Adipocyte (in vitro differentiated cells): ENCODE measurements at regions not wholly inside any gene's neighbourhood (a gene's known extent, or its start where the extent isn't known, plus 50 kb on each side); places are given as distances from the start of the nearest gene placed in this dataset.

Experiments used
- DNase-seq: peaks from one replicate; pipeline ENCODE4 v3.0.0-alpha.2; 2015; ENCODE audit warnings: low read depth
- H3K27me3 ChIP-seq: replicated peaks from 2 replicates; pipeline ENCODE4 v1.7.0; 2013; ENCODE audit warnings: mild to moderate bottlenecking, low read length, moderate library complexity; ENCODE audit not compliant: control insufficient read depth, insufficient read depth
- H3K36me3 ChIP-seq: 2 replicates; pipeline ENCODE4 v1.7.0; 2013; ENCODE audit warnings: low read length, mild to moderate bottlenecking, moderate library complexity; ENCODE audit not compliant: control insufficient read depth, insufficient read depth, severe bottlenecking
- H3K4me1 ChIP-seq: 2 replicates; pipeline ENCODE4 v1.7.0; 2013; ENCODE audit warnings: mild to moderate bottlenecking, low read length, moderate library complexity; ENCODE audit not compliant: control insufficient read depth, insufficient read depth
- H3K4me3 ChIP-seq: 2 replicates; pipeline ENCODE4 v1.7.0; 2013; ENCODE audit warnings: mild to moderate bottlenecking, low read length, moderate library complexity
- H3K9ac ChIP-seq: 2 replicates; pipeline ENCODE4 v1.7.0; 2013; ENCODE audit warnings: mild to moderate bottlenecking, low read length, moderate library complexity
- H3K9me3 ChIP-seq: 2 replicates; pipeline ENCODE4 v1.7.0; 2013; ENCODE audit warnings: mild to moderate bottlenecking, low read length, moderate library complexity; ENCODE audit not compliant: control insufficient read depth

DNA sequence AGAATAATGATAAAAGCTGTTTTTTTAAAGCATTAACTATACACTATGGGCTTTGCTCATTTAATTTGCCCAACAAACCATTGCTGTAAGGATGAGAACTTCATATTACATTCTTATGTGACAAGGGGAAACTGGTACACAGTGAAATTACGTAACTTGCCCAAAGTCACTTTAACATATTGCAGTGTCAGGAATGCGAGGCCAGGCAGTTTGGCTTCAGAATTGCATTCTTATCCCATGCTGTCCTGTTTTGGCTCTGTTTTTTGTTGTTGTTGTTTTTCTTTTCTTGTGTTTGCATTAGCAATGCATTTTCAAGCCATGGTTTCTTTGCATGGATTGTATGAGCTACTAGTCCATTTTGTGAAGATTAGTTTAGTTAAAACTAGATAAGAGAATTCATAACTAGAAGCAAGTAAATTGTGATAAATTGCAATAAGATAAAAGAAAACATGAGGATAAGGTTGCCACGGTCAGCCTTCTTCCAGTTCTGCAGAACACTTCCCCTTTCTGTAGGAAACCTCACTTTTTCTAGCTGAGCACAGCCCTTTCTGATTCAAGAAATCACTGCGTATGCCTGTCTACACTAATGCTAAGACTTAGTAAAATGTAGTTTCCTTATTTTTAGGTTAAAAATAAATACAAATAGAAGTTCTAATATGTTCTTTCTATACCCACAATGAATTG lies 221.3 kb upstream of the KCNJ16 start:
- H3K9me3 ChIP-seq: peaks cover 6% of the 10 kb centered on the region
- no peak overlapping the region for H3K9ac ChIP-seq
- peak overlapping the region; percentile 2 for H3K4me3 ChIP-seq
- H3K4me1 ChIP-seq: peaks cover 26% of the 10 kb centered on the region
- peak; percentile 76 for DNase-seq
- H3K36me3 ChIP-seq: no peaks in the 10 kb centered on the region
- H3K27me3 ChIP-seq: no peaks in the 10 kb centered on the region

DNA sequence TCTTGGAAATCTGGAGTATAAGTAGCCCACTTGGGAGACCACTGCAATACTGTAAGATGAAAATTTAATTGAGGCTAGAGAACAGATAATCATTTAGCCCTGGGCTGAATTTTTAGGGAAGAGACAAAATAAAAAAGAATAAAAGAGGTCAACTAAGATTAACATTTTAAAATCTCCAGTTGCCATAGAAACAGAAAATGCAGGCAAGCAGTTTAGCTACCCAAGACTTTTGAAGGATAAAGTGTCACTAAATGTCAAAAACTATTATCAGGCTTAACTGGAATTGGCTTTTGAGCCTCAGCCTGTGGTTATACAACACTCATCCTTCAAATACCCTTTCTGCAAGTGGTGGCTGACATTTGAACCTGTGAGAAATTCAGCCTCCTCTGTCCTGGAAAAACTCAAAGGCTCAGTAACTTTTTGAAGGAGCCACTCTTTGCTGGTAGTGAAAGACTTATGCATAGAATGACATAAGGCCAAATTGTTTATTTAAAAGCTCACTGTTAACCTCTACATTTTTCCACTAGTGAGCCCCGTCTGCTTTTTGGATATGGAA lies 220.7 kb upstream of the KCNJ16 start:
- peak; percentile 28 for DNase-seq
- peaks cover 10% of the 10 kb centered on the region for H3K9me3 ChIP-seq

DNA sequence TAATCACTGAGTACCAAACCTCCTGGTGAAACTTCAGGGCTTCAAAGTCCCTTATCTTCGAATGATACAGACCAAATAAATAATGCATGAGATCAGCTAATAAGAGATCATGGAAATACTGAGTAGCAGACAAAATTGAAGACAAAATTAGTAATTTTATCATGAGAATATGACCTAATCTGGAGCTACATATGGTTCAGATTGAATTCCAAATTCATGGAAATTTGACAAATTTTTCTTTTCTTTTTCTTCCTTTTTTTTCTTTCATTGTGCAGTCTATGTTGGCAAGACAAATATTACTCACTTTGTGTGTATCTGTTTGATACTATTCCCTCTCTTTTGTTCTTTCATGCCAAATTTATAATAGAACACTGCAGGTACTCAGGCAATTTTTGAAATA lies 218.1 kb upstream of the KCNJ16 start:
- Histone ChIP-seq H3K4me1 (peaks cover 26% of the 10 kb centered on the region), H3K36me3 (no peaks in the 10 kb centered on the region), H3K9ac (no peak overlapping the region), H3K4me3 (no peak overlapping the region), H3K9me3 (peaks cover 14% of the 10 kb centered on the region), H3K27me3 (no peaks in the 10 kb centered on the region)
- DNase-seq: no peak

More for the DNA sequence above, 220.7 kb upstream of the KCNJ16 start:
- Histone ChIP-seq H3K4me3 (no peak overlapping the region), H3K9ac (no peak overlapping the region), H3K36me3 (no peaks in the 10 kb centered on the region), H3K4me1 (peaks cover 26% of the 10 kb centered on the region), H3K27me3 (no peaks in the 10 kb centered on the region)

DNA sequence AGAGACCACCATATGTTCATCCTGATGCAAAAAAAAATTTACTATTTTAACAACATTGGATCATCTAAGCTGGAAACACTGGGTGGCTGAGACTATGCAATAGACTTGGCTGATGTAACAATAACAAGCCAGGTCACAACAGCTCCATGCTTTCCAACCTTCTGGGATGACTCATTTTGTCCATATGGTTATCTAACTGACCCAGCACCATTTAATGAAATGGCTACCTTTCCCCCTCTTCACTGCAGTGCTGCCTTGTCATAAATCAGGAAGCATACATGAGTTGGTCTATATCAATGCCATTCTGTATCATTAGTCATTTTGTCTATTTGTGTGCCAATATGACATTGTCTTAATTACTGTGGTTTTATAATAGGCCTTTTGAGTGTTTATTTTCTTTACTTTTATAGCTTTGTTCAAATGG lies 217.6 kb upstream of the KCNJ16 start:
- DNase-seq: peak; percentile 43
- Histone ChIP-seq H3K36me3 (no peaks in the 10 kb centered on the region), H3K9ac (no peak overlapping the region), H3K4me1 (peaks cover 26% of the 10 kb centered on the region), H3K9me3 (peaks cover 14% of the 10 kb centered on the region), H3K27me3 (no peaks in the 10 kb centered on the region), H3K4me3 (no peak overlapping the region)

DNA sequence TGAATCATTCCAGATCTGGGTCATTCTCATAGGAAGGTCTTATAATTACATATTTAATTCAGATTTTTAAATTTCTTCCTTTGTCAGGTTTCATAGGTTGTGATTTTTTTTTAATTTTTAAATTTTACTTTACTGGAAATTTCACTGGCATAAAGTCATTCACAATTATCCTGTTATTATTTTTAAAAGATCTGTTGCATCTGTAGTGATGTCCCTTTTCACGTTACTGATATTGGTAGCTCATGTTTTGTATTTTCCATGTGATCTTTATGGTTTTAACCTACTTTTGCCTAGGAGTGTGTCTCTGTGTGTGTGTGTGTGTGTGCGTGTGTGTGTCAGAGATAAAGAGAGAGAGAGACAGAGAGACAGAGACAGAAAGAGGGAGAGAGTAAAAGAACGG lies 216.6 kb upstream of the KCNJ16 start:
- Histone ChIP-seq H3K27me3 (no peaks in the 10 kb centered on the region), H3K9me3 (peaks cover 14% of the 10 kb centered on the region), H3K4me3 (no peak overlapping the region), H3K9ac (no peak overlapping the region), H3K36me3 (no peaks in the 10 kb centered on the region), H3K4me1 (peaks cover 21% of the 10 kb centered on the region)
- peak; percentile 6 for DNase-seq

DNA sequence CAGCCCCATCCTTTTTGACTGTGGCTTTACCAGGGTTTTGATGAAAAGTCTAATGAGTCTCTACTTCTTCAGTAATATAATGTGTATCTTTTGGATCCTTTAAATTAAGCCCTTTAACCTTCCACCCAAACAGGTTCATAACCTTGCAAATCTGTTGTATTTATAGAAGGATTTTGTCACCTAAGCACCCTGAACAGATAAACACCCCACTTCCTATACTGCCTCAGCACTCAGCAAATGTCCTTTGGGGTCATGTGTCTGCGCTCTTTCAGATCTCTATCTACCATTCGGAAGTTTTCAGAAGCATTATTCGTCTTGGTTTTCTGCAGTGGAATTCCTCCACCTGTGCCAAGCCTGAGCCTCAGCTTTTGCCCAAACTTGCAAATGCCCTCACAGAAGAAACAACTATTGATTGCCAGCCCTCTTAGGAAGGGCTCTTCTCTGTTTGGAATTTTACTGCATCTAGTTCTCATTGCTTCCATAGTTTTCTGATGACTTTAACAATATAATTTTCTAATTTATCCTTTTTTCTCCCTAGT lies 214.8 kb upstream of the KCNJ16 start:
- no peak overlapping the region for H3K4me3 ChIP-seq
- peaks cover 14% of the 10 kb centered on the region for H3K9me3 ChIP-seq
- no peaks in the 10 kb centered on the region for H3K27me3 ChIP-seq
- H3K36me3 ChIP-seq: no peaks in the 10 kb centered on the region
- H3K4me1 ChIP-seq: peaks cover 17% of the 10 kb centered on the region
- DNase-seq: no peak
- no peak overlapping the region for H3K9ac ChIP-seq

DNA sequence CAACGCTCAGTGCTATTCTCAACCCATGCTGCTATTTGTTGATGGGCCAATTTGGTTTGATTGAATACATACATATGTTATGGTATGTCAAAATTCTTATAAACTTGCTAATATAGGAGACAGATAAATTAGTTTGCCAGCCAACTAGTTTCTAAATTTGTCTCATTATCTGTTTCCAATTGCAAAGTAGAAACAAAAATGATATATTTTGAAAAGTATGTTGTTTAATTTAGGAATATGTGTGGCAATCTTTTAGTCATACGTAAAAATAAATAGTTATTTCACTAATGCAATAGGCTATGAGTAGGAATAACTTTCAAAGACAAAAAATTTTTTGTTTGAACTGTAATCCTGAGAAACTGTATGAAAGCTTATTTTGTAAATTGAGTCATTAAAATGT lies 210.6 kb upstream of the KCNJ16 start:
- peaks cover 8% of the 10 kb centered on the region for H3K4me1 ChIP-seq
- no peak overlapping the region for H3K9ac ChIP-seq
- no peak overlapping the region for H3K4me3 ChIP-seq
- DNase-seq: peak; percentile 36
- no peaks in the 10 kb centered on the region for H3K36me3 ChIP-seq
- no peaks in the 10 kb centered on the region for H3K27me3 ChIP-seq
- H3K9me3 ChIP-seq: peaks cover 4% of the 10 kb centered on the region

DNA sequence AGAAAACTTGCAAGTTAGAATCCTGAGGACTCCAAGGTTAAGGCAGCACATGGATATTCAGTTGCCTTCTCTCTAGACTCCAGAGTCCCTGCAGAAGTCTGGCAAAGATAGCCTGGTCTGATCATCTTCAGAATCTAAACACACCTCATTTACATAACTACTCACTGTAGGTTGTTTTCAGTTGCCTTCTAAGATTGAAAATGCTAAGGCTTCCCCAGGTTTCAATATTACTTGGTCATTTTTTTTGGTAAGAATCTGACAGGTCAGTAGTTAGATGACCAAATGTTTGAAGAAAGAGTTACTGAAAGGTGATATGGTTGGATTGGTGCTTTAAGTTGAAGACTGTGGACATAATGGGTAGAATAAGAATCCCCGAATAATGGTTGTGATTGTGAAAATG lies 205.4 kb upstream of the KCNJ16 start:
- Histone ChIP-seq H3K36me3 (no peaks in the 10 kb centered on the region), H3K4me1 (peaks cover 31% of the 10 kb centered on the region), H3K9ac (no peak overlapping the region), H3K4me3 (no peak overlapping the region), H3K9me3 (no peaks in the 10 kb centered on the region), H3K27me3 (no peaks in the 10 kb centered on the region)
- DNase-seq: no peak

DNA sequence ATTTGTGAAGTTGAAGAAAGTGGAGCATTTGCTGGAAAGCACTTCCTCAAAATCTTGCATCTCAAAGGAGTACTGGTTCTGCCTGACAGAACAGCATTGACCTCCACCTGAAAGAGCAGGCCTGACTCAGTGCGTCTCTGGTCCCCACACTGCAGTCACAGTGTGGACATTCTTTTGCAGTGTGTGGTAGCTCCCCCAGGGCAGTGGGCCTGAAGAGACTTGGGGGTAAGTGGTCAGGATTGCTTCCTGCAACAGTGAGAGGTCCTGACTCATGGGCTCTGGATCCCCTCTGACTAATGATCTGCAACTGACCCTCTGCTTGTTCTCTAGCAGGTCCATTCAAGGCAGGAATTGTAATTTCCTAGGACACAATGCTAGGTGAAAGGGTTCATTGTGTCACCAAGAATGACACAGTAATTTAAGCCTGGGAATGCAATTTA lies 204.9 kb upstream of the KCNJ16 start:
- DNase-seq: peak; percentile 51
- Histone ChIP-seq H3K9ac (no peak overlapping the region), H3K36me3 (no peaks in the 10 kb centered on the region), H3K4me1 (peaks cover 31% of the 10 kb centered on the region), H3K9me3 (no peaks in the 10 kb centered on the region), H3K4me3 (no peak overlapping the region), H3K27me3 (no peaks in the 10 kb centered on the region)

DNA sequence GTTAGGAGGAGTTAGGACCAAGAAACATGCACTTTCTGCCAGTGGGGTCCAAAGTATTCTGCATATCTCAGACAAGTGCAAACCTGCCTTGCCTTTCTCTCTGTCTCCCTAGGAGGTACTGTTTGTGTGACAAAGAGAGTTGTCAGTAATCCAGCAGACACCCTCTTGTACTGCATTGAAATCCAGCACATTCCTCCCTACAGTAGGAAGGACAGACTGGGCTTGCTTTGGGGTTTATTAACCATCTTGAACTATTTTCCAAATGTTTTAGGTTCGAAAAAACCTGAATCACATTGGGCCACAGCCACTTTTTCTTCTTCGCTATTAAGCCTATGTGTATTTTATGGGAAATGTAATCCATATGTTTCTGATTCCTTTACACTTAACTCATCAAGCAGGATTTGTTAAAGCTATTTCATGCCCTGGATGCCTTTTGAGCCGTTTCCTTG lies 204.2 kb upstream of the KCNJ16 start:
- H3K4me1 ChIP-seq: peaks cover 33% of the 10 kb centered on the region
- no peak overlapping the region for H3K4me3 ChIP-seq
- peak; percentile 80 for DNase-seq
- H3K36me3 ChIP-seq: no peaks in the 10 kb centered on the region
- no peak overlapping the region for H3K9ac ChIP-seq
- no peaks in the 10 kb centered on the region for H3K9me3 ChIP-seq
- no peaks in the 10 kb centered on the region for H3K27me3 ChIP-seq

DNA sequence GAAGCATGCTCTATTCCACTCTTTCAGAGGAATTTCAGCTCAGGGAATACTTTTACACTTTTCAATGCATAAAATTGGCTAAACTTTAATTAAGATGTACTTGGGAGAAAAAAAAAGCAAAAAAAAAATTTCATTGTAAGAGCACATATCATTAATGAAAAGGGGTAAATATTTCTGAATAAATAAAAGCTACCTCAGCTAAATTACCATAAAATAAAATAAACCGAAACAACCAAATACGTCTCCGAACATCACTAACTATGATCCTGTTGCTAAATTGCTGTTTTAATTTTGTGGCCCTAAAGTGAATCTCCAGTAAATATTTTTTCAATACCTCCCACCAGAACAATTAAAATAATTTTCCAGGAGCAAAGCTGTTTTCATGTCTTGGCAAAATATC lies 203.7 kb upstream of the KCNJ16 start:
- Histone ChIP-seq H3K4me1 (peaks cover 33% of the 10 kb centered on the region), H3K27me3 (no peaks in the 10 kb centered on the region), H3K9ac (no peak overlapping the region), H3K9me3 (no peaks in the 10 kb centered on the region), H3K36me3 (no peaks in the 10 kb centered on the region), H3K4me3 (no peak overlapping the region)
- DNase-seq: no peak
